NT2/D1 (cell line): ENCODE measurements at regions not wholly inside any gene's neighbourhood (a gene's known extent, or its start where the extent isn't known, plus 50 kb on each side); places are given as distances from the start of the nearest gene placed in this dataset.

ENCODE experiments used
- SUZ12 ChIP-seq: IDR thresholded peaks from 2 replicates; pipeline ENCODE4 v1.6.1; 2011; ENCODE audit not compliant: insufficient read length, insufficient read depth; ENCODE audit errors: extremely low read depth
- YY1 ChIP-seq: IDR thresholded peaks from 2 replicates; pipeline ENCODE4 v1.6.1; 2011; ENCODE audit not compliant: insufficient read length, insufficient read depth
- ZNF274 ChIP-seq: IDR thresholded peaks from 2 replicates; pipeline ENCODE4 v1.6.1; 2011; ENCODE audit warnings: mild to moderate bottlenecking, low read depth, low read length

- TF ChIP-seq YY1 (no peak), SUZ12 (no peak), ZNF274 (no peak)
Observed at GRCh38 chr12:43145481-43145880, 406.5 kb downstream of the ADAMTS20 start.
